NT2/D1 (cell line): ENCODE measurements at regions not wholly inside any gene's neighbourhood (a gene's known extent, or its start where the extent isn't known, plus 50 kb on each side); places are given as distances from the start of the nearest gene placed in this dataset.
"Not testable (repeated sequence)": the region's sequence is repeated elsewhere in the genome, so short reads cannot be mapped to it uniquely, and the experiment has no call there.

Source experiments
- YY1 ChIP-seq: IDR thresholded peaks from 2 replicates; pipeline ENCODE4 v1.6.1; 2011; ENCODE audit not compliant: insufficient read length, insufficient read depth
- ZNF274 ChIP-seq: IDR thresholded peaks from 2 replicates; pipeline ENCODE4 v1.6.1; 2011; ENCODE audit warnings: mild to moderate bottlenecking, low read depth, low read length

DNA sequence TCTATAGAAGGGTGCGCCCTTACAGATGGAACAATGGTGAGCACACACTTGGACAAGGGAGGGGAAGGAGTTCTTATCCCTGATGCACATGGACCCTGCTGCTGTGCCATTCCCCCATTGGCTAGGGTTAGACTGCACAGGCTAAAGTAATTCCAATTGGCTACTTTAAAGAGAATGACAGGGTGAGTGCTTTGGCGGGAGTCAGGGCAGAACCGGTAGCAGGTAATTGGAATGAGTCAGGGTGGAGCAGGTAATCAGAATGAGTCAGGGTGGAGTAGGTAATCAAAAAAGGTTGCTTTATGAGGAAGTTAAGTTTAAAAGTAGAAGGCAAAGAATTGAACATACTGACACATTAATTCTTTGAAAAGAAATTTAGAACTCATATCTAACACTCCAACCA lies 71.4 kb upstream of the PIK3R4 start:
- not testable (repeated sequence) for TF ChIP-seq YY1, ZNF274
